GM12875 (cell line): ENCODE measurements at regions not wholly inside any gene's neighbourhood (a gene's known extent, or its start where the extent isn't known, plus 50 kb on each side); places are given as distances from the start of the nearest gene placed in this dataset.

Source experiments
- H3K4me3 ChIP-seq: one replicate; pipeline ENCODE4 v1.5.1; 2011; ENCODE audit warnings: low read depth, low read length, control low read depth
- CTCF ChIP-seq: IDR thresholded peaks from 2 replicates; pipeline ENCODE4 v1.5.1; 2011; ENCODE audit warnings: low read depth, mild to moderate bottlenecking, control low read depth, inconsistent platforms, low read length, moderate library complexity, borderline replicate concordance; ENCODE audit not compliant: insufficient read depth

DNA sequence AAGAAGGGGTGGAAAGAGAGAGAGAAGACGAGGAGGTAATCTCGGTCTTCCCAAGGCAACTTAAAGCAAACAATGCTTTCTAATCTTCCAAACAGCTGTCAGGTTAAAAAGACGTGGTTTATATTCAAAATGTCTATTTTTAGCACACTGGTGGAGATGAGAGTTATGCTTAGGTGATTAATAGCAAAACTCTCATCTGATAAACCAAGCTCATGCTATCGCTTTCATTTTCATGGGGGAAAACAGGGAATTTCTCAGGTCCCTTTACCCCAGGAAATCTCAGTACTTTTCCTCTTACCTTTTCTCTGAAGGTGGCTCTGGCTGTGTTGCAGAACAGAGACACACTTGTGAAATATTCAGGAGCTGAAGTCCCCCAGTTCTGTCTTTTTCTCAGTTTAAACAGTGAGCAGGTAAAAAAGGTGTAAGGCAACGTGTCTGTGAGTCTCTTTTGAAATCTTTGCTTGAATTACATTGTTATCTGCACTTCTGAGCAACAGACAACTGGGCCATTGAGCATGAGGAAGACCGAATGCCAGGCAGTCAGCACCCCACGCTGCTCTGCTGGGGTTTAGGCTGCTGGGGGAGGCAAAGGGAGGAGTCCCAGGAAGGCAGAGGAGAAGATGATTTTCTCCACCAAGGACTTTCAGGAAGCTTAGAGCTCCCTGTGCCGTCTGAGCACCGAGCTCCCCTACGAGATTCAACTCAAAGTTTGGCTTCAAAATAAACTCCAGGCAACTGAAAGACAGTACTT, 759.3 kb downstream of the BCL11B start:
- no peak overlapping the region for H3K4me3 ChIP-seq
- TF ChIP-seq CTCF: no peak

DNA sequence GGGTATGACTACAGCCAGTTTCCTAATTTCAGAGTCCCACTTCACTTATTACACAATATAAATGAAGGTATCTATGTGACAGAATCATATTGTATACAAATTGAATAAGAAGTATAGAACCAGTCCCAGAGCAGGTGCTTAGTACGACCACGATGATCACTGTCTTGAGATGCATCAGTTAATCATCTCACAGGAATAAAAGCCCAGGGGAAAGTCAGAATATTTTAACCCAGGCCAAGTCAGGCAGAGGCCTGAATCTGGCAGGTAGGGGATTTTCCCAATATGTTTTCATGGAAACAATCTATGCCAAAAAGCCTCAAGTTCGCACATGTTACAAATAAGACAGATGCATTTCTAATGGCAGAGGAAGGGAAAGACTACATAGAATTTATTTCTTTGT, 758.4 kb downstream of the BCL11B start:
- H3K4me3 ChIP-seq: no peak overlapping the region
- no peak for TF ChIP-seq CTCF

- no peak overlapping the region for H3K4me3 ChIP-seq
- no peak for TF ChIP-seq CTCF
Observed at GRCh38 chr14:98514016-98514415, 758.0 kb downstream of the BCL11B start.

- no peak overlapping the region for H3K4me3 ChIP-seq
- TF ChIP-seq CTCF: no peak
Observed at GRCh38 chr14:98536256-98536655, 735.7 kb downstream of the BCL11B start.

DNA sequence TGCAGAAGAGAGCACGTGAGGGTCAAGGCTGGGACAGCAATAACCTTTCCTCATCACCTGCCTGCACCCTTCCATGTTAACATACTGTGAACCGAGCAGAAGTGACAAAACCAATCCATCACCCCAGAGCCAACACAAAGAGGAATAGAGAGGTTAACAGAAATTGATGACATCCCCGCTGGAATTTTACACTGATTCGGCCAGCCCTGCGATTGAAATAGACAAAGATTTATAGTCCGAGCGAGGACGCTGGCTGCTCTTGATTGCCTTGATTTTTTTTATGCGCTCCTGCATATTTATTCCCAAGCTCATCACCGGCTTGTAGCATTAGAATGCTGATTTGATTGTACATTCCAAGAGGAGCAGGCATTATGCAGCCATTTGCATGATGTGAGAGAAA, 729.7 kb downstream of the BCL11B start:
- H3K4me3 ChIP-seq: no peak overlapping the region
- TF ChIP-seq CTCF: no peak

- H3K4me3 ChIP-seq: no peak overlapping the region
- no peak for TF ChIP-seq CTCF
Observed at GRCh38 chr14:98543074-98543473, 728.9 kb downstream of the BCL11B start.

- TF ChIP-seq CTCF: no peak
- no peak overlapping the region for H3K4me3 ChIP-seq
Observed at GRCh38 chr14:98544174-98544573, 727.8 kb downstream of the BCL11B start.
